ENCODE measurements at regions not wholly inside any gene's neighbourhood (a gene's known extent, or its start where the extent isn't known, plus 50 kb on each side); places are given as distances from the start of the nearest gene placed in this dataset.

GRCh38 chr9:86771420-86771819, 175.9 kb downstream of the GAS1 start:
- Histone ChIP-seq H3K27ac (ENCODE audit: low read length) (no peak overlapping the region), H3K9me3 (ENCODE audit: insufficient read depth, low read depth, low read length) (no peaks in the 10 kb centered on the region), H3K9ac (ENCODE audit: low read depth, low read length) (no peak overlapping the region), H3K4me1 (ENCODE audit: insufficient read depth, low read length) (no peaks in the 10 kb centered on the region), H3K27me3 (ENCODE audit: insufficient read depth, low read length) (no peaks in the 10 kb centered on the region), H3K4me3 (ENCODE audit: low read length) (no peak overlapping the region), H3K36me3 (ENCODE audit: insufficient read depth, low read depth, low read length) (no peaks in the 10 kb centered on the region)

GRCh38 chr9:86768709-86769108, 178.6 kb downstream of the GAS1 start:
- Histone ChIP-seq H3K4me3 (ENCODE audit: low read length) (no peak overlapping the region), H3K36me3 (ENCODE audit: insufficient read depth, low read depth, low read length) (no peaks in the 10 kb centered on the region), H3K27ac (ENCODE audit: low read length) (no peak overlapping the region), H3K9me3 (ENCODE audit: insufficient read depth, low read depth, low read length) (no peaks in the 10 kb centered on the region), H3K27me3 (ENCODE audit: insufficient read depth, low read length) (no peaks in the 10 kb centered on the region), H3K9ac (ENCODE audit: low read depth, low read length) (no peak overlapping the region), H3K4me1 (ENCODE audit: insufficient read depth, low read length) (no peaks in the 10 kb centered on the region)

- Histone ChIP-seq H3K9me3 (ENCODE audit: insufficient read depth, low read depth, low read length) (no peaks in the 10 kb centered on the region), H3K27ac (ENCODE audit: low read length) (no peak overlapping the region), H3K9ac (ENCODE audit: low read depth, low read length) (no peak overlapping the region), H3K4me1 (ENCODE audit: insufficient read depth, low read length) (no peaks in the 10 kb centered on the region), H3K4me3 (ENCODE audit: low read length) (no peak overlapping the region), H3K36me3 (ENCODE audit: insufficient read depth, low read depth, low read length) (no peaks in the 10 kb centered on the region), H3K27me3 (ENCODE audit: insufficient read depth, low read length) (no peaks in the 10 kb centered on the region)
Measured at GRCh38 chr9:86768020-86768419, 179.3 kb downstream of the GAS1 start.

- Histone ChIP-seq H3K27me3 (ENCODE audit: insufficient read depth, low read length) (no peaks in the 10 kb centered on the region), H3K4me1 (ENCODE audit: insufficient read depth, low read length) (no peaks in the 10 kb centered on the region), H3K9me3 (ENCODE audit: insufficient read depth, low read depth, low read length) (no peaks in the 10 kb centered on the region), H3K27ac (ENCODE audit: low read length) (no peak overlapping the region), H3K36me3 (ENCODE audit: insufficient read depth, low read depth, low read length) (no peaks in the 10 kb centered on the region), H3K9ac (ENCODE audit: low read depth, low read length) (no peak overlapping the region), H3K4me3 (ENCODE audit: low read length) (no peak overlapping the region)
Measured at GRCh38 chr9:86767373-86767772, 179.9 kb downstream of the GAS1 start.

GRCh38 chr9:86766912-86767311, 180.4 kb downstream of the GAS1 start:
- no peaks in the 10 kb centered on the region for H3K4me1 ChIP-seq (ENCODE audit: insufficient read depth, low read length)
- H3K27me3 ChIP-seq (ENCODE audit: insufficient read depth, low read length): no peaks in the 10 kb centered on the region
- H3K9me3 ChIP-seq (ENCODE audit: insufficient read depth, low read depth, low read length): no peaks in the 10 kb centered on the region
- no peak overlapping the region for H3K27ac ChIP-seq (ENCODE audit: low read length)
- no peak overlapping the region for H3K4me3 ChIP-seq (ENCODE audit: low read length)
- no peaks in the 10 kb centered on the region for H3K36me3 ChIP-seq (ENCODE audit: insufficient read depth, low read depth, low read length)
- H3K9ac ChIP-seq (ENCODE audit: low read depth, low read length): no peak overlapping the region

- Histone ChIP-seq H3K9ac (ENCODE audit: low read depth, low read length) (no peak overlapping the region), H3K27me3 (ENCODE audit: insufficient read depth, low read length) (no peaks in the 10 kb centered on the region), H3K4me3 (ENCODE audit: low read length) (no peak overlapping the region), H3K4me1 (ENCODE audit: insufficient read depth, low read length) (no peaks in the 10 kb centered on the region), H3K9me3 (ENCODE audit: insufficient read depth, low read depth, low read length) (no peaks in the 10 kb centered on the region), H3K27ac (ENCODE audit: low read length) (no peak overlapping the region), H3K36me3 (ENCODE audit: insufficient read depth, low read depth, low read length) (no peaks in the 10 kb centered on the region)
Measured at GRCh38 chr9:86766511-86766910, 180.8 kb downstream of the GAS1 start.

- Histone ChIP-seq H3K4me3 (ENCODE audit: low read length) (no peak overlapping the region), H3K4me1 (ENCODE audit: insufficient read depth, low read length) (no peaks in the 10 kb centered on the region), H3K27me3 (ENCODE audit: insufficient read depth, low read length) (no peaks in the 10 kb centered on the region), H3K36me3 (ENCODE audit: insufficient read depth, low read depth, low read length) (no peaks in the 10 kb centered on the region), H3K9me3 (ENCODE audit: insufficient read depth, low read depth, low read length) (no peaks in the 10 kb centered on the region), H3K27ac (ENCODE audit: low read length) (no peak overlapping the region), H3K9ac (ENCODE audit: low read depth, low read length) (no peak overlapping the region)
Measured at GRCh38 chr9:86765746-86766430, 181.4 kb downstream of the GAS1 start.

- Histone ChIP-seq H3K4me3 (ENCODE audit: low read length) (no peak overlapping the region), H3K4me1 (ENCODE audit: insufficient read depth, low read length) (no peaks in the 10 kb centered on the region), H3K27ac (ENCODE audit: low read length) (no peak overlapping the region), H3K27me3 (ENCODE audit: insufficient read depth, low read length) (no peaks in the 10 kb centered on the region), H3K9ac (ENCODE audit: low read depth, low read length) (no peak overlapping the region), H3K9me3 (ENCODE audit: insufficient read depth, low read depth, low read length) (no peaks in the 10 kb centered on the region), H3K36me3 (ENCODE audit: insufficient read depth, low read depth, low read length) (no peaks in the 10 kb centered on the region)
Measured at GRCh38 chr9:86764671-86765343, 182.5 kb downstream of the GAS1 start.

GRCh38 chr9:86764221-86764624, 183.1 kb downstream of the GAS1 start:
- Histone ChIP-seq H3K27me3 (ENCODE audit: insufficient read depth, low read length) (no peaks in the 10 kb centered on the region), H3K36me3 (ENCODE audit: insufficient read depth, low read depth, low read length) (no peaks in the 10 kb centered on the region), H3K4me3 (ENCODE audit: low read length) (no peak overlapping the region), H3K9me3 (ENCODE audit: insufficient read depth, low read depth, low read length) (no peaks in the 10 kb centered on the region), H3K9ac (ENCODE audit: low read depth, low read length) (no peak overlapping the region), H3K4me1 (ENCODE audit: insufficient read depth, low read length) (no peaks in the 10 kb centered on the region), H3K27ac (ENCODE audit: low read length) (no peak overlapping the region)

GRCh38 chr9:86763791-86764190, 183.5 kb downstream of the GAS1 start:
- H3K27ac ChIP-seq (ENCODE audit: low read length): no peak overlapping the region
- H3K9ac ChIP-seq (ENCODE audit: low read depth, low read length): no peak overlapping the region
- H3K4me3 ChIP-seq (ENCODE audit: low read length): no peak overlapping the region
- H3K36me3 ChIP-seq (ENCODE audit: insufficient read depth, low read depth, low read length): no peaks in the 10 kb centered on the region
- no peaks in the 10 kb centered on the region for H3K27me3 ChIP-seq (ENCODE audit: insufficient read depth, low read length)
- H3K4me1 ChIP-seq (ENCODE audit: insufficient read depth, low read length): no peaks in the 10 kb centered on the region
- H3K9me3 ChIP-seq (ENCODE audit: insufficient read depth, low read depth, low read length): no peaks in the 10 kb centered on the region

- Histone ChIP-seq H3K27me3 (ENCODE audit: insufficient read depth, low read length) (no peaks in the 10 kb centered on the region), H3K9ac (ENCODE audit: low read depth, low read length) (no peak overlapping the region), H3K27ac (ENCODE audit: low read length) (no peak overlapping the region), H3K9me3 (ENCODE audit: insufficient read depth, low read depth, low read length) (no peaks in the 10 kb centered on the region), H3K4me3 (ENCODE audit: low read length) (no peak overlapping the region), H3K36me3 (ENCODE audit: insufficient read depth, low read depth, low read length) (no peaks in the 10 kb centered on the region), H3K4me1 (ENCODE audit: insufficient read depth, low read length) (no peaks in the 10 kb centered on the region)
Measured at GRCh38 chr9:86757382-86757720, 190.0 kb downstream of the GAS1 start.

GRCh38 chr9:86756576-86757381, 190.5 kb downstream of the GAS1 start:
- no peaks in the 10 kb centered on the region for H3K9me3 ChIP-seq (ENCODE audit: insufficient read depth, low read depth, low read length)

More at GRCh38 chr9:86756576-86757381, 190.5 kb downstream of the GAS1 start:
- H3K27ac ChIP-seq (ENCODE audit: low read length): no peak overlapping the region
- no peaks in the 10 kb centered on the region for H3K4me1 ChIP-seq (ENCODE audit: insufficient read depth, low read length)
- no peaks in the 10 kb centered on the region for H3K36me3 ChIP-seq (ENCODE audit: insufficient read depth, low read depth, low read length)
- no peaks in the 10 kb centered on the region for H3K27me3 ChIP-seq (ENCODE audit: insufficient read depth, low read length)
- H3K4me3 ChIP-seq (ENCODE audit: low read length): no peak overlapping the region
- no peak overlapping the region for H3K9ac ChIP-seq (ENCODE audit: low read depth, low read length)

Data from iPS-20b (cell line).